ENCODE measurements at regions not wholly inside any gene's neighbourhood (a gene's known extent, or its start where the extent isn't known, plus 50 kb on each side); places are given as distances from the start of the nearest gene placed in this dataset.

DNA sequence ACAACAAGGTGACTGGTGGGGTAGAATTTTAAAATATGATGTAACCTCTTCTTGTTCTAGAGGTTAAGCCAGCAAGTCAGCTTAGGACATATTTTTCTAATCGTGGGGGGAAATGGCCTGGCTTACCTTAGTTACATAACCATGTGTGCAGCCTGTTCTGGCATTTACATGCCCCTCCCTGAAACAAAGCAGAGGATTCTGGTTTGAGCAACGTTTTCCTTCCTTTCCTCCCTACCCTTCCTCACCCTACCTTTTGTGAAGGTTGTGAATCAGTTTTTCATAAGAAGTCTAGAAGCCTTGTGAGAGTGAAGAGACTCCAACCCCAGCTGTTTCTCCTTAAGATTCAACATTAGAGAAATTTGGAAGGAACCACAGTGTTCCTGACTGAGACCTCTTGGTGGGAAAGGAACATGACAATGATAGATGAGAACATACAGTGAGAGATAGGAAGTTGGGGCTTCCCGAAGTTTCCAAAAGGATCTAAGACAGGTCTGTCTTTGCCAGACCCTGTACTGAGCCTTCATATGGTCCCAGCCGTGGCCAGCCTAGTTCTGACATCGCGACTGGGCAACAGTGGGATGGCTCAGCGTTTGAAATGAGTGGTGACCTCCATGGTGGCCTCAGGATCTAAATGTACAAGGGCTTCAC lies 365.2 kb downstream of the SPATA31D1 start:
- TF ChIP-seq, protein P1, sequence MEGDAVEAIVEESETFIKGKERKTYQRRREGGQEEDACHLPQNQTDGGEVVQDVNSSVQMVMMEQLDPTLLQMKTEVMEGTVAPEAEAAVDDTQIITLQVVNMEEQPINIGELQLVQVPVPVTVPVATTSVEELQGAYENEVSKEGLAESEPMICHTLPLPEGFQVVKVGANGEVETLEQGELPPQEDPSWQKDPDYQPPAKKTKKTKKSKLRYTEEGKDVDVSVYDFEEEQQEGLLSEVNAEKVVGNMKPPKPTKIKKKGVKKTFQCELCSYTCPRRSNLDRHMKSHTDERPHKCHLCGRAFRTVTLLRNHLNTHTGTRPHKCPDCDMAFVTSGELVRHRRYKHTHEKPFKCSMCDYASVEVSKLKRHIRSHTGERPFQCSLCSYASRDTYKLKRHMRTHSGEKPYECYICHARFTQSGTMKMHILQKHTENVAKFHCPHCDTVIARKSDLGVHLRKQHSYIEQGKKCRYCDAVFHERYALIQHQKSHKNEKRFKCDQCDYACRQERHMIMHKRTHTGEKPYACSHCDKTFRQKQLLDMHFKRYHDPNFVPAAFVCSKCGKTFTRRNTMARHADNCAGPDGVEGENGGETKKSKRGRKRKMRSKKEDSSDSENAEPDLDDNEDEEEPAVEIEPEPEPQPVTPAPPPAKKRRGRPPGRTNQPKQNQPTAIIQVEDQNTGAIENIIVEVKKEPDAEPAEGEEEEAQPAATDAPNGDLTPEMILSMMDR (IDR thresholded peaks at IDR 0.05; ENCODE audit: insufficient read depth, low read depth, low read length), result no peak
- no peak for DNase-seq (ENCODE audit: low read depth)
- H3K4me3 ChIP-seq (ENCODE audit: low read depth, low read length), result no peak overlapping the region

DNA sequence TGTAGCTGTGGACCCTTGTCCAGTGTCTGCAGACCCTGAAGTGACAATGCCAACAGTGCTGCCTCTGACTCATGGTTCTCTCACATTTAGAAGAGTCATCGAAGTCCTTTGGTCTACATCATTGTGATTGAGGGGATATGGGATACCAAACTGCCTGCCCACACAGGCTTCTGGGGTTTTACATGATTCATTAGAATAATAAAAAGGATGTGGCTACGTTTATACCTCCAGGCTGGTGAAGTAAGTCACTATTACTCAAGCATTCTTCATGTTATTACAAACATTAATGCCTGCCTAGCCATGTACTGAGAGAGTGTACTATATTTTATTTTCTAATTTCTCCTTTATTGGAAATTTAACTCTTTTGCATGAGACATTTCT lies 365.7 kb downstream of the SPATA31D1 start:
- TF ChIP-seq, protein P1 (IDR thresholded peaks at IDR 0.05; ENCODE audit: insufficient read depth, low read depth, low read length), result no peak
- no peak overlapping the region for H3K4me3 ChIP-seq (ENCODE audit: low read depth, low read length)
- peak; percentile 6 for DNase-seq (ENCODE audit: low read depth)

DNA sequence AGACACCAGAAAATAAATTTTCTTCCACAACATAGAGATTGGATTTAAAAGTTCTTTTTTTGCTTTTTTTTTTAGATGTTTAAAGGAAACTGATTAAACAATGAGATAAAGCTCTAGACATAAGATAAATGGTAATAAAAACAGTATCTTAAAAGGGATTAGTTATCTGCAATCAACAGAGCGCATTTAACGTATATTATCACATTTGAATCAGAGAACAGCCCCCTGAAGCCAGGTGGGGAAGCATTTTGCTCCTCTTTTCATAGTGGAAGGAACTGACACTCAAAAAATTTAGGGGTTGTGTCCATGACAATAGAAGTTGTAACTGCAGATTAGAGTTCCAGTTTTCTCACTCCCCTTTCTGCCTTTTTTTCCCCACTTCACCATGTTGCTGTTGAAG lies 367.6 kb downstream of the SPATA31D1 start:
- DNase-seq (ENCODE audit: low read depth), result no peak
- no peak overlapping the region for H3K4me3 ChIP-seq (ENCODE audit: low read depth, low read length)
- TF ChIP-seq, protein P1 (IDR thresholded peaks at IDR 0.05; ENCODE audit: insufficient read depth, low read depth, low read length), result no peak

DNA sequence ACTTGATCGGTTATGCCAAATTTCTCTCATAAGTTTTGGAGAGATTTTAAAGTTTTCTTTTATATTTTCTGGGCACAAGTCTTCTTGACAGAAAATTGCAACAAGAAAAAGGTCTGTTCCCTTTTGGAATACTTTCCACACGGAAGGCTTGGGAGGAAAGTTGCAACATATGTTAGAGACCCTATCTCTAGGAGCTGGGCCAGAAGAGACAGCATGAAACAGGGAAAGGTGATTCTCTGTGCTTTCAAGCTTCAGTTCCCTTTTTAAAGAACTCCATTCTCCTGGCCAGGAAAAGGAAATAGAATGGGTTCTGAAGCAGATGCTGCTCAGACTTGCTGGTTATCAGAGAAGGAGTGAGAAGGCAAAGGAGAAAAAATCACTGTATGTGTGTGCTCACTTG lies 368.3 kb downstream of the SPATA31D1 start:
- DNase-seq (ENCODE audit: low read depth), result no peak
- TF ChIP-seq, protein P1 (IDR thresholded peaks at IDR 0.05; ENCODE audit: insufficient read depth, low read depth, low read length), result no peak
- no peak overlapping the region for H3K4me3 ChIP-seq (ENCODE audit: low read depth, low read length)

DNA sequence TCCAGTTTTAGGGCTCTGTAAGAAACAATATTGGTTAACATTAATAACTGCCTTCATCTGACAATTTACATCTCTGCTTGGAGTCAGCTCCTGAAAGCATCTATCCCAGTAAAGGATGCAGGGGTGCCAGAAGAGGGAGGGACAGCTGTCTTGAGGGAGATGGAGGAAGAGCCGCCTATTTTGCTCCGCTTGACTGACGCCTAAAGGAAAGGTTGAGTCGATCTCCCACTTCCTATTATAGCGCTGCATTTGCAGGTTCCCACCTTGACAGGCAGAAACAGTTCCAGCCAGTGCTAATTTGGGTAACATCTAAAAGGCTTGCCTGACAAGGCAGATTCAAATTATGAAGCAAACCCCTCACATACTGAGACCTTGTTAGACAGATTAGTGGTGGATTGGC lies 374.6 kb downstream of the SPATA31D1 start:
- no peak for DNase-seq (ENCODE audit: low read depth)
- no peak overlapping the region for H3K4me3 ChIP-seq (ENCODE audit: low read depth, low read length)
- TF ChIP-seq, protein P1 (IDR thresholded peaks at IDR 0.05; ENCODE audit: insufficient read depth, low read depth, low read length), result no peak

DNA sequence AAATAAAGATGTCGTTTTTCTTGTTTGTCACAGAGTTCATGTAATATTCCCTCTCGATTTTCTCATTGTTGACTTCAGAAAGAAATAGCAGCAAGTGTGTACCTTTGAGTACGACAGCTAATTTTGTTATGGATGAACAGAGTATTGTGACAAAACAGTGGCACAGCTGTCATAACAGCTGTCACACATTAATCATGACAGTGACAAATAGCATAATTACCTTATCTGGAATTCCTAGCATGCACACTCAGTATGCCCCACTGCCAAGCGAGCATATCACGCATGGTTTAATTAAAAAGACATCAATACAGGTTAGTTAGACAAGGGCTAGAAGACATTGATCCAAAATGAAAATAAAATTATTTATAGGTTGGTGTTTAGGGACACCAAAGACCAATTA lies 375.1 kb downstream of the SPATA31D1 start:
- TF ChIP-seq, protein P1 (IDR thresholded peaks at IDR 0.05; ENCODE audit: insufficient read depth, low read depth, low read length), result no peak
- H3K4me3 ChIP-seq (ENCODE audit: low read depth, low read length), result no peak overlapping the region
- no peak for DNase-seq (ENCODE audit: low read depth)

DNA sequence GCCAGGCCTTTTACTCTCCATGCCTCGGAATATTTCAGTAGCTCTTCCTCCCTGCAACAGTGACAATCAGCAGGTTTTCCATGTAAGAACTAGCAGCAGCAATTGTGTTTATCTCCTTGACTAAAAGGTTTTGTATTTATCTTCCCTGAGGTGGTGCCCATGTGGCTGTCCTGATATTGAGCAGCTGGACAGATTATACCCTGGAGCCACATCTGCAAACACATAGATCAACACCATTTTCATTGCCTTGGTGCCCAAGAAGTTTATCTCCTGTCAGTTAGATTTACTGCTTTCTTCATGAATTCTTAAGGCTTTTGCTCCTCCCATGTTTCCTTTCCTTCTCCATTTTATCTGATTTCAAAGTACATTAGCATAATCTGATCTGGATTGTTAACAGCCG lies 378.4 kb downstream of the SPATA31D1 start:
- no peak overlapping the region for H3K4me3 ChIP-seq (ENCODE audit: low read depth, low read length)
- TF ChIP-seq, protein P1 (IDR thresholded peaks at IDR 0.05; ENCODE audit: insufficient read depth, low read depth, low read length), result no peak
- DNase-seq (ENCODE audit: low read depth), result no peak

Data from fibroblast of villous mesenchyme (primary cell).